IMR-90 (cell line): ENCODE measurements at regions not wholly inside any gene's neighbourhood (a gene's known extent, or its start where the extent isn't known, plus 50 kb on each side); places are given as distances from the start of the nearest gene placed in this dataset.

Experiments used
- ATAC-seq: fragments of 200-7000 bp; cut with Tn5 transposase; 2 replicates; pipeline ENCODE4 v1.9.1; 2020; ENCODE audit warnings: low read depth, mild to moderate bottlenecking, moderate library complexity
- BruUV-seq: library from RNA; stranded (reverse); fragments of 400-500 nt; replicated peaks from 2 replicates; lab custom pipeline; 2021; lab: Mats Ljungman, UMichigan
- CTCF ChIA-PET: fragments of 300-600 bp; formaldehyde crosslinking; extraction: SDS; loops from one replicate; lab custom pipeline; 2021; ENCODE audit warnings: antibody characterized with exemption; lab: Yijun Ruan, JAX
- POLR2A ChIA-PET: fragments of 300-600 bp; sonication (Branson Sonifier 250); formaldehyde crosslinking; loops from one replicate; lab custom pipeline; 2022; ENCODE audit warnings: antibody characterized with exemption; ENCODE audit not compliant: unreplicated experiment; lab: Charles Lee
- DNase-seq: peaks from one replicate; pipeline ENCODE4 v3.0.0; 2013
- H2AFZ ChIP-seq: replicated peaks from 2 replicates; pipeline ENCODE3; 2013; ENCODE audit warnings: low read length, mild to moderate bottlenecking; ENCODE audit not compliant: poor library complexity
- H2AK5ac ChIP-seq: 2 replicates; pipeline ENCODE4 v1.6.1; 2013; ENCODE audit warnings: low read depth, low read length, inconsistent platforms
- H2AK9ac ChIP-seq: replicated peaks from 2 replicates; pipeline ENCODE3; 2013; ENCODE audit warnings: mild to moderate bottlenecking, low read depth, low read length, moderate library complexity; ENCODE audit not compliant: poor library complexity
- H2BK120ac ChIP-seq: 2 replicates; pipeline ENCODE4 v1.6.1; 2013; ENCODE audit warnings: low read depth, low read length, inconsistent platforms
- H2BK15ac ChIP-seq: 3 replicates; pipeline ENCODE4 v1.6.1; 2013; ENCODE audit warnings: low read depth, low read length, inconsistent platforms
- H2BK20ac ChIP-seq: 2 replicates; pipeline ENCODE4 v1.6.1; 2013; ENCODE audit warnings: low read depth, mild to moderate bottlenecking, inconsistent platforms, low read length, moderate library complexity
- H2BK5ac ChIP-seq: 2 replicates; pipeline ENCODE4 v1.6.1; 2013; ENCODE audit warnings: mild to moderate bottlenecking, low read depth, low read length, inconsistent platforms; ENCODE audit not compliant: poor library complexity, severe bottlenecking
- H3K14ac ChIP-seq: replicated peaks from 2 replicates; pipeline ENCODE4 v1.6.1; 2013; ENCODE audit warnings: low read depth, low read length, inconsistent platforms
- H3K18ac ChIP-seq: 2 replicates; pipeline ENCODE4 v1.6.1; 2013; ENCODE audit warnings: low read depth, low read length, control low read depth
- H3K23ac ChIP-seq: 2 replicates; pipeline ENCODE4 v1.6.1; 2013; ENCODE audit warnings: low read depth, low read length, inconsistent platforms
- H3K27ac ChIP-seq: 2 replicates; pipeline ENCODE4 v1.5.1; 2013; ENCODE audit warnings: mild to moderate bottlenecking, control low read depth, low read length; ENCODE audit not compliant: insufficient read depth
- H3K27me3 ChIP-seq: 2 replicates; pipeline ENCODE4 v1.6.1; 2013; ENCODE audit warnings: low read length; ENCODE audit not compliant: control insufficient read depth, insufficient read depth
- H3K36me3 ChIP-seq: 2 replicates; pipeline ENCODE4 v1.6.1; 2013; ENCODE audit warnings: low read length, mixed read lengths; ENCODE audit not compliant: control insufficient read depth, insufficient read depth
- H3K4ac ChIP-seq: 2 replicates; pipeline ENCODE4 v1.6.1; 2013; ENCODE audit warnings: low read depth, low read length, inconsistent platforms
- H3K4me1 ChIP-seq: 2 replicates; pipeline ENCODE4 v1.6.1; 2013; ENCODE audit warnings: low read length, mixed read lengths; ENCODE audit not compliant: control insufficient read depth, insufficient read depth
- H3K4me2 ChIP-seq: 2 replicates; pipeline ENCODE4 v1.6.1; 2013; ENCODE audit warnings: low read depth, mild to moderate bottlenecking, control low read depth, low read length, moderate library complexity
- H3K4me3 ChIP-seq: 2 replicates; pipeline ENCODE4 v1.5.1; 2013; ENCODE audit warnings: low read depth, mild to moderate bottlenecking, control low read depth, low read length, moderate library complexity; ENCODE audit not compliant: insufficient read depth
- H3K56ac ChIP-seq: 2 replicates; pipeline ENCODE4 v1.6.1; 2013; ENCODE audit warnings: low read length, inconsistent platforms; ENCODE audit not compliant: insufficient read depth; ENCODE audit errors: extremely low read depth
- H3K79me1 ChIP-seq, 2 experiments: 2 replicates each; pipeline ENCODE4 v1.6.1; 2013; ENCODE audit warnings: low read length in 2 of 2, inconsistent platforms in 1 of 2, low read depth in 1 of 2
- H3K9ac ChIP-seq: 2 replicates; pipeline ENCODE4 v1.6.1; 2013; ENCODE audit warnings: low read depth, low read length, control low read depth
- H3K9me1 ChIP-seq: 2 replicates; pipeline ENCODE4 v1.6.1; 2013; ENCODE audit warnings: low read length, inconsistent platforms; ENCODE audit not compliant: insufficient read depth
- H3K9me3 ChIP-seq: 2 replicates; pipeline ENCODE4 v1.6.1; 2013; ENCODE audit warnings: low read length; ENCODE audit not compliant: control insufficient read depth, insufficient read depth
- H4K20me1 ChIP-seq: 2 replicates; pipeline ENCODE4 v1.6.1; 2013; ENCODE audit warnings: low read length, inconsistent platforms; ENCODE audit not compliant: insufficient read depth
- H4K5ac ChIP-seq: 2 replicates; pipeline ENCODE4 v1.6.1; 2013; ENCODE audit warnings: mild to moderate bottlenecking, low read depth, low read length, control low read depth
- H4K8ac ChIP-seq, 2 experiments: 2 replicates each; pipeline ENCODE4 v1.6.1; 2013; ENCODE audit warnings: low read depth in 2 of 2, low read length in 2 of 2, control low read depth in 1 of 2, inconsistent platforms in 1 of 2
- H4K91ac ChIP-seq: 2 replicates; pipeline ENCODE4 v1.6.1; 2013; ENCODE audit warnings: low read depth, low read length, inconsistent platforms; ENCODE audit not compliant: insufficient read depth
- BHLHE40 ChIP-seq: fragments of 150-350 bp; IDR thresholded peaks from 2 replicates; pipeline ENCODE4 v1.6.1; 2016; ENCODE audit warnings: mild to moderate bottlenecking, low read depth, low read length
- CTCF ChIP-seq: conservative IDR thresholded peaks from 2 replicates; pipeline ENCODE4 v1.5.1; 2012; ENCODE audit warnings: mild to moderate bottlenecking, low read depth, low read length, improper control_type of control experiment
- FOS ChIP-seq: fragments of 150-350 bp; IDR thresholded peaks from 2 replicates; pipeline ENCODE4 v1.6.1; 2016; ENCODE audit warnings: low read depth, low read length
- MXI1 ChIP-seq: IDR thresholded peaks from 2 replicates; pipeline ENCODE4 v1.6.1; 2012; ENCODE audit warnings: low read depth, mild to moderate bottlenecking, low read length, moderate library complexity, borderline replicate concordance
- NFE2L2 ChIP-seq: fragments of 150-350 bp; IDR thresholded peaks from 2 replicates; pipeline ENCODE4 v1.6.1; 2016; ENCODE audit warnings: low read depth, mild to moderate bottlenecking, low read length
- RAD21 ChIP-seq: IDR thresholded peaks from 2 replicates; pipeline ENCODE4 v1.6.1; 2012; ENCODE audit warnings: low read length, improper control_type of control experiment
- SMC3 ChIP-seq: fragments of 150-350 bp; IDR thresholded peaks from 2 replicates; pipeline ENCODE4 v1.6.1; 2016; ENCODE audit warnings: low read depth, mild to moderate bottlenecking, antibody characterized with exemption, low read length, moderate library complexity
- USF2 ChIP-seq: fragments of 150-350 bp; IDR thresholded peaks from 2 replicates; pipeline ENCODE4 v1.6.1; 2017; ENCODE audit warnings: mild to moderate bottlenecking, antibody characterized with exemption, low read length, low read depth
- WGBS, 2 experiments: methylation state at CpG; one replicate each; pipeline versions ENCODE4 v1.1.5 to v1.1.7; 2013; ENCODE audit warnings: missing lambda C conversion rate in 2 of 2; ENCODE audit not compliant: insufficient read length in 1 of 2; ENCODE audit errors: extremely low coverage in 2 of 2; 5-methylcytosine and 5-hydroxymethylcytosine counted together
- dilution Hi-C: fragments of 300-500 bp; cut with HindIII; formaldehyde crosslinking; loops from one replicate; pipeline ENCODE4 v1.14.3; 2018; ENCODE audit warnings: low sequenced_read_pairs; ENCODE audit not compliant: unreplicated experiment
- in situ Hi-C: fragments of 300-500 bp; cut with MboI; formaldehyde crosslinking; loops from 3 replicates; pipeline ENCODE4 v1.14.3; 2019; ENCODE audit warnings: low sequenced_read_pairs, inconsistent platforms, mixed read lengths
- intact Hi-C: fragments of 100-400 bp; cut with micrococcal nuclease; formaldehyde crosslinking; loops from 2 replicates; pipeline ENCODE4 v1.10.0; 2022

- H3K27me3 ChIP-seq, result no peaks in the 10 kb centered on the region
- H4K5ac ChIP-seq, result no peak overlapping the region
- H3K4me3 ChIP-seq, result no peak overlapping the region
- in situ Hi-C loops (no loop called here), intact Hi-C loops (no loop called here), dilution Hi-C loops (no loop called here)
- no peak overlapping the region for H3K56ac ChIP-seq
- no peaks in the 10 kb centered on the region for H4K20me1 ChIP-seq
- no peak overlapping the region for H2BK15ac ChIP-seq
- WGBS, 2 experiments, result no CpG with 5 or more reads among the region's 2 CpGs
- peaks cover 2% of the 10 kb centered on the region; the same call in 1 of the 2 replicates for H3K9me3 ChIP-seq
- H2BK5ac ChIP-seq, result no peak overlapping the region
- DNase-seq (no peak), ATAC-seq (no peak)
- H4K91ac ChIP-seq, result no peak overlapping the region
- H3K4me2 ChIP-seq, result no peak overlapping the region
- no peak overlapping the region for H2AK5ac ChIP-seq
- H3K14ac ChIP-seq, result no peak overlapping the region
- POLR2A ChIA-PET, result no interaction called here
- TF ChIP-seq RAD21 (no peak), SMC3 (no peak), CTCF (no peak), FOS (no peak), NFE2L2 (no peak), BHLHE40 (no peak), USF2 (no peak), MXI1 (no peak)
- H3K4ac ChIP-seq, result no peak overlapping the region
- H2BK20ac ChIP-seq, result no peak overlapping the region
- CTCF ChIA-PET, result no interaction called here
- no TSS peak for BruUV-seq
- no peak overlapping the region for H3K23ac ChIP-seq
- no peak overlapping the region for H2AFZ ChIP-seq
- H2AK9ac ChIP-seq, result no peak overlapping the region
- H3K36me3 ChIP-seq, result no peaks in the 10 kb centered on the region
- no peak overlapping the region for H3K27ac ChIP-seq
- H3K9me1 ChIP-seq, result no peaks in the 10 kb centered on the region
- H2BK120ac ChIP-seq, result no peak overlapping the region
- no peaks in the 10 kb centered on the region for H3K4me1 ChIP-seq
- H3K9ac ChIP-seq, result no peak overlapping the region
- no peak overlapping the region for H4K8ac ChIP-seq
- no peak overlapping the region for H3K18ac ChIP-seq
- H3K79me1 ChIP-seq, result no peaks in the 10 kb centered on the region
Observed at GRCh38 chr3:484341-484740, 287.8 kb downstream of the CHL1 start.
